Anterior cingulate cortex (tissue), 58 donors: ENCODE measurements at regions not wholly inside any gene's neighbourhood (a gene's known extent, or its start where the extent isn't known, plus 50 kb on each side); places are given as distances from the start of the nearest gene placed in this dataset.
"Not testable (repeated sequence)": the region's sequence is repeated elsewhere in the genome, so short reads cannot be mapped to it uniquely, and the experiment has no call there.

Experiments
- DNase-seq, 58 donors: peaks; one replicate each; lab custom pipeline; 2025; lab: John Stamatoyannopoulos, UW

- not testable (repeated sequence) for DNase-seq
Observed at GRCh38 chr14:105620865-105621471, 94.6 kb downstream of the TMEM121 start.

DNA sequence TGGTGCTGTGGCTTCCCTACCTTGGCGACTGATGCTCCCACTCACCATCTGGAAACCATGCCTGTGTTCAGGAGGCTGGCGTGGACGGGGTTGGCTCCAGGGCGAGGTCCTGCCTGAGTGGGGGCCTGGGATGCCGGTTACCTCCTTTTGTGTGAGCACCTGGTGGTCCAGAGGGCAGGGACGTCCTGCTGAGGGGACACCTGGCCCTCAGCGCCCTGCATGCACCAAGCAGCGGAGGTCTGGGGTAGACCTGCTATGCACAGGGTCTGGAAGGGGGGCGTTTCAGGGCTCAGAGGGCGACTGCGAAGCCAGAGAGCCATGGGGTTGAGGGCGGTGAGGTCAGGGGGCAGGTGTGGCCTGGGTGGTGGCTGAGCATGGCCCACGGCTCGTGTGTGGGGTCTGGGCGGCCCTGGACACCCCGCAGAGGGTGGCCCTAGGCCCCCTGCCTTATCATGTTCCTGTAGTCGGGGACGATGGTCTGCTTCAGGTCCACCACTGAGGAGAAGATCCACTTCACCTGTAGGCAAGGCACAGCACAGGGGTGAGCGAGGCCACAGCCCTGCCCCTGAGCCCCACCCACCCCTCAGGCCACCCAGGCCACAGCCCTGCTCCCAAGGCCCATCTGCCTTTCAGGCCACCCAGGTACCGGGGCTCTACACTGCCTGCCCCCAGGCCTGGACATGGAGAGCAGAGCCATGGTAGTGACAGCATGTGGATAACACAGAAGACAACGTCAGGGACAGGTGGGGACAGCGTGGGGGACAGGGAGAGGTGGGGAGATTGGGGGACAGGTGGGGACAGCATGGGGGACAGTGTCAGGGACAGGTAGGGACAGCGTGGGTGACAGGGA is 95.3 kb downstream of the TMEM121 start:
- DNase-seq, result not testable (repeated sequence)

GRCh38 chr14:105622329-105622955 is 96.1 kb downstream of the TMEM121 start:
- no peak for DNase-seq

GRCh38 chr14:105623178-105623577 is 96.8 kb downstream of the TMEM121 start:
- not testable (repeated sequence) for DNase-seq

DNA sequence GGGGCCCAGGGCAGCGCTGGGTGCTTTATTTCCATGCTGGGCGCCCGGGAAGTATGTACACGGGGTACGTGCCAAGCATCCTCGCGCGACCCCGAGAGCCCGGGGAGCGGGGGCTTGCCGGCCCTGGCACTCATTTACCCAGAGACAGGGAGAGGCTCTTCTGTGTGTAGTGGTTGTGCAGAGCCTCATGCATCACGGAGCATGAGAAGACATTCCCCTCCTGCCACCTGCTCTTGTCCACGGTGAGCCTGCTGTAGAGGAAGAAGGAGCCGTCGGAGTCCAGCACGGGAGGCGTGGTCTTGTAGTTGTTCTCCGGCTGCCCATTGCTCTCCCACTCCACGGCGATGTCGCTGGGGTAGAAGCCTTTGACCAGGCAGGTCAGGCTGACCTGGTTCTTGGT is 98.0 kb downstream of the TMEM121 start:
- not testable (repeated sequence) for DNase-seq

DNA sequence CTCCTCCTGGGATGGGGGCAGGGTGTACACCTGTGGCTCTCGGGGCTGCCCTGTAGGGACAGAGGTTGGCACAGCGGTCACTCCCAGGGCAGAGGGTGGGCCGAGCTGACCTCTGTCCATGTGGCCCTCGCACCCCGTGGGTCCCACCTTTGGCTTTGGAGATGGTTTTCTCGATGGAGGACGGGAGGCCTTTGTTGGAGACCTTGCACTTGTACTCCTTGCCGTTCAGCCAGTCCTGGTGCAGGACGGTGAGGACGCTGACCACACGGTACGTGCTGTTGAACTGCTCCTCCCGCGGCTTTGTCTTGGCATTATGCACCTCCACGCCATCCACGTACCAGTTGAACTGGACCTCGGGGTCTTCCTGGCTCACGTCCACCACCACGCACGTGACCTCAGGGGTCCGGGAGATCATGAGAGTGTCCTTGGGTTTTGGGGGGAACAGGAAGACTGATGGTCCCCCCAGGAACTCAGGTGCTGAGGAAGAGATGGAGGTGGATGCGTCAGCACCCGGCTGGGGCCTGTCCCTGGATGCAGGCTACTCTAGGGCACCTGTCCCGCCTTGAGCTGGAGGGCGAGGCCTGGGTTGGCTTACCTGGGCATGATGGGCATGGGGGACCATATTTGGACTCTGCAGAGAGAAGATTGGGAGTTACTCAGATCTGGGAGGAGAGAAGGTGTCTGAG is 98.5 kb downstream of the TMEM121 start:
- DNase-seq, result not testable (repeated sequence)

DNA sequence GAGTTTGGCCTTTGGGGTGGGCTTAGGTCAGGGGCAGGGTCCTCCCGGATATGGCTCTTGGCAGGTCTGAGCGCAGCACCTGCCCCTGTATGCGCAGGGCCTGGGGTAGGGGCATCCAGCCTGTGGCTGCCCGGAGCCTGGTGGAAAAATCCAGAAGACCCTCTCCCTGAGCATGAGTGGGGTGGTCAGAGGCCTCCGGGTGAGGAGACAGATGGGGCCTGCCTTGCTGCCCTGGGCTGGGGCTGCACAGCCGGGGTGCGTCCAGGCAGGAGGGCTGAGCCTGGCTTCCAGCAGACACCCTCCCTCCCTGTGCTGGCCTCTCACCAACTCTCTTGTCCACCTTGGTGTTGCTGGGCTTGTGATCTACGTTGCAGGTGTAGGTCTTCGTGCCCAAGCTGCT is 99.1 kb downstream of the TMEM121 start:
- DNase-seq, result not testable (repeated sequence)

DNA sequence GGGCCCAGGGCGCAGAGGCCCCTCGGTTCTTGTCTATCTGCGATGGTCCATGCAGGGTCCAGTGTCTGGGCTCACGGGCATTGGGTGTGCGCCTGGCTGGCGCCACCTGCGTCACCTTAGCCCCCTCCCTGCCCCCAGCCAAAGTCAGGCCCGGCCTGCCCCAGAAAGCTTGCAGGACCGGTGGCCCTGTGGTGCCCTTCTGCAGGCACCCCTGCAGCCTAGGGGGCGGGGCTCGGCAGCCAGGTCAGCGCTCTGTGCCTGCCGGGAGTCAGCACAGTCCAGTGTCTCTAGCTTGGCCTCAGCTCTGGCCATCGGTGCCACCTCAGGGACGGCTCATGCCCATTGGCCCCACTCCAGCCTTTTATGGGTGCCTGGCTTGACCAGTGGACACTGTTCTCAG is 99.7 kb downstream of the TMEM121 start:
- not testable (repeated sequence) for DNase-seq

GRCh38 chr14:105626651-105627050 is 100.3 kb downstream of the TMEM121 start:
- not testable (repeated sequence) for DNase-seq

DNA sequence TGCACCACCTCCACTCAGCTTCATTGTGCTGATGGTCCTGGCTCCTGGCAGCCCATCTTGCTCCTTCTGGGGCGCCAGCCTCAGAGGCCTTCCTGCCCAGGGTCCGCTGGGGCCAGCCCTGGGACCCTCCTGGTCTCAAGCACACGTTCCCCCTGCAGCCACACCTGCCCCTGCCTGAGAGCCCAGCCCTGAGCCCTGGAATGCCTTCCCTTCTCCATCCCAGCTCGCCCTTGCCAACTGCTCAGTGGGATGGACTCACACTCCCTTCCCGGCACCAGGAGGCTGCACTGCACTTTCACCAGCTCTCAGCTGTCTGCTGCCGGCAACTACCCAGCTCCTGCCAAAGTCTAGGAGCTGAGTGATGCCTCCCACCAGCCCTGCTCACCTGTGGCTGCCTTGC is 100.9 kb downstream of the TMEM121 start:
- not testable (repeated sequence) for DNase-seq

DNA sequence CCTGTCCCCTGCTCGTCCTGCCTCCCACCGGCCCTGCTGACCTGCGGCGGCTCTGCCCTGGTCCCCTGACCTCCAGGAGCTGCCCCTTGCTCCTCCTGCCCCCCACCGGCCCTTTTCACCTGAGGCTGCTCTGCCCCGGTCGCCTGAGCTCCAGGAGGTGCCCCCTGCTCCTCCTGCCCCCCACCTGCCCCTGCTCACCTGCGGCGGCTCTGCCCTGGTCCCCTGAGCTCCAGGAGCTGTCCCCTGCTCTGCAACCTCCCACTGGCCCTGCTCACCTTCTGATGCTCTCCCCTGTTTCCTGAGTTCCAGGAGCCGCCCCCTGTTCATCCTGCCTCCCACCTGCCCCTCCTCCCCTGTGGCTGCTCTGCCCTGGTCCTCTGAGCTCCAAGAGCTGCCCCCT is 101.3 kb downstream of the TMEM121 start:
- DNase-seq, result no peak

GRCh38 chr14:105628126-105628525 is 101.7 kb downstream of the TMEM121 start:
- DNase-seq, result not testable (repeated sequence)

- DNase-seq, result not testable (repeated sequence)
Observed at GRCh38 chr14:105628531-105629067, 102.2 kb downstream of the TMEM121 start.

- DNase-seq, result not testable (repeated sequence)
Observed at GRCh38 chr14:105629091-105629885, 102.9 kb downstream of the TMEM121 start.

- no peak for DNase-seq
Observed at GRCh38 chr14:105629886-105630215, 103.5 kb downstream of the TMEM121 start.

- not testable (repeated sequence) for DNase-seq
Observed at GRCh38 chr14:105630293-105630934, 104.0 kb downstream of the TMEM121 start.

GRCh38 chr14:105630935-105631779 is 104.8 kb downstream of the TMEM121 start:
- not testable (repeated sequence) for DNase-seq

DNA sequence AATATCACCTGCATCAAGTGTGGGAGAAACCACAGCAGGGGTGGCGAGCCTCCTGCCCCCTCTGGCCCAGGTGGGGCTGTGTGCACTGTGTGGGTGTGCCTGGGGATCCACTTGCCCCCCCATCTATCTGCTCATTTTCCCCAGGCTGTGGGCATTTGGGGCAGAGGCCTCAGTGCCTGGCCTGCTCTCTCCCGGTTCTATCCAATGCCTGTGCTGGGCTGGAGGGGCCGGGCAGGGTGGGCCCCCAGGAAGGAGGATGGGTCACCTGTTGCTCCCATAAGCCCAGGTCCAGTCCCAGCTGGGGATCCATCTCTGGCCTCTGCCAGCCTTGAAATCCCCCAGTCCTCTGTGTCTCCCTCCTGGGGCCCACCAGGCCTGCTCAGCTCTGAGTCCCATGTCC is 105.6 kb downstream of the TMEM121 start:
- no peak for DNase-seq
